ENCODE measurements at regions not wholly inside any gene's neighbourhood (a gene's known extent, or its start where the extent isn't known, plus 50 kb on each side); places are given as distances from the start of the nearest gene placed in this dataset.
"Not testable (repeated sequence)": the region's sequence is repeated elsewhere in the genome, so short reads cannot be mapped to it uniquely, and the experiment has no call there.

- Histone ChIP-seq H3K27ac (no peak overlapping the region), H3K4me3 (no peak overlapping the region), H3K27me3 (no peaks in the 10 kb centered on the region), H3K36me3 (no peaks in the 10 kb centered on the region), H3K9me3 (no peaks in the 10 kb centered on the region), H3K4me1 (no peaks in the 10 kb centered on the region)
- DNase-seq (ENCODE audit: extremely low spot score in 2 of 2), result no peak
- intact Hi-C loops (cut with DNase I), result no loop called here
- TF ChIP-seq CTCF (IDR thresholded peaks at IDR 0.05) (no peak), POLR2A (IDR thresholded peaks at IDR 0.05) (no peak), POLR2AphosphoS5 (IDR thresholded peaks at IDR 0.05; ENCODE audit: insufficient read depth in 1 of 2, low read depth in 1 of 2) (no peak)
Measured at GRCh38 chr5:67842806-67843205, 372.8 kb upstream of the PIK3R1 start.

- H3K9me3 ChIP-seq; H3K4me1 ChIP-seq; H3K27ac ChIP-seq; H3K27me3 ChIP-seq; DNase-seq (ENCODE audit: extremely low spot score in 2 of 2); H3K4me3 ChIP-seq; intact Hi-C loops (cut with DNase I); H3K36me3 ChIP-seq: not testable (repeated sequence)
Measured at GRCh38 chr5:67837225-67837624, 378.3 kb upstream of the PIK3R1 start.

DNA sequence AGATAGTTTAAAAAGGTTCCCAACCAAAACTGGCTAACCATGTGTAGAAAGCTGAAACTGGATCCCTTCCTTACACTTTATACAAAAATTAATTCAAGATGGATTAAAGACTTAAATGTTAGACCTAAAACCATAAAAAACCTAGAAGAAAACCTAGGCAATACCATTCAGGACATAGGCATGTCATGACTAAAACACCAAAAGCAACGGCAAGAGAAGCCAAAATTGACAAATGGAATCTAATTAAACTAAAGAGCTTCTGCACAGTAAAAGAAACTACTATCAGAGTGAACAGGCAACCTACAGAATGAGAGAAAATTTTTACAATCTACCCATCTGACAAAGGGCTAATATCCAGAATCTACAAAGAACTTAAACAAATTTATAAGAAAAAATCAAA lies 379.1 kb upstream of the PIK3R1 start:
- DNase-seq (ENCODE audit: extremely low spot score in 2 of 2); H3K4me3 ChIP-seq; H3K27ac ChIP-seq; H3K4me1 ChIP-seq; H3K36me3 ChIP-seq; intact Hi-C loops (cut with DNase I); H3K27me3 ChIP-seq; H3K9me3 ChIP-seq: not testable (repeated sequence)

DNA sequence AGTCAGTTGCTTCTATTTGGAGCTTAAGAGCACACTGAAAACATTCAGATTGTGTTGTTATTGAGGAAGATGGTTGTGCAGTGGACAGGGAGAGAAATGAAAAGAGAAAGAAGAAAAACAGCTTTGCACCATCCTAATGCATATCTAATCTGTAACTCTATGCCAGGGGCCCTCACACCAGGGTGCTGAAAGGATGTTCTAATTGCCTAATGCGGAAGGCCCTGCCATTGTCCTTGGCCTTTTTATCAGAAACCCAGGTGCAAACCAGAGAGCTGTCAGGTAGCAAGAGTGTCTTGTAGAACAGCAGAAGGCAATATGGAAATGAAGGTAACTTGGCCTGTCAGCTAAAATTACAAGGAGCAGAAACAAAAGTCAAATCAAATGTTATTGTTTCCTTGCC lies 384.5 kb upstream of the PIK3R1 start:
- Histone ChIP-seq H3K27me3 (no peaks in the 10 kb centered on the region), H3K4me3 (no peak overlapping the region), H3K9me3 (no peaks in the 10 kb centered on the region), H3K27ac (no peak overlapping the region), H3K4me1 (no peaks in the 10 kb centered on the region), H3K36me3 (no peaks in the 10 kb centered on the region)
- TF ChIP-seq POLR2A (IDR thresholded peaks at IDR 0.05) (no peak), POLR2AphosphoS5 (IDR thresholded peaks at IDR 0.05; ENCODE audit: insufficient read depth in 1 of 2, low read depth in 1 of 2) (no peak), CTCF (IDR thresholded peaks at IDR 0.05) (no peak)
- no peak for DNase-seq (ENCODE audit: extremely low spot score in 2 of 2)
- intact Hi-C loops (cut with DNase I), result no loop called here

DNA sequence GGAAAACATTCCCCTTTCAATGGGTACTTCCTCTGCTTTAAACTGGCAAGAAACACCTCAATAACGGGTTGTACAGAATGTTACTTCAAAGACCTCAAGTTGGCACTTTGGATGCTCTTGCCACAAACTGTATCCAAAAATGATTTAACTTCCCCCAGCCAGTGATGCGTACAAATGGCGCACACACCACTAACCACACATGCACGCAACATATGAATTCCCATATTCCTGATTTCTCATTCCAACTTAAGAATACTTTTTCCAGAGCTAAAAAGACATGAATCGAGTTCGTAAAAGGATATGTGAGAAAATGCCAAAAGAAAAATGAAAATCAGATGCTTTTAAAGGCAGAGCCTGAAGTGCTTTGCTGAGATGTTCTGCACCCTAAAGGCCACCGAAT lies 388.0 kb upstream of the PIK3R1 start:
- H3K4me1 ChIP-seq, result no peaks in the 10 kb centered on the region

DNA sequence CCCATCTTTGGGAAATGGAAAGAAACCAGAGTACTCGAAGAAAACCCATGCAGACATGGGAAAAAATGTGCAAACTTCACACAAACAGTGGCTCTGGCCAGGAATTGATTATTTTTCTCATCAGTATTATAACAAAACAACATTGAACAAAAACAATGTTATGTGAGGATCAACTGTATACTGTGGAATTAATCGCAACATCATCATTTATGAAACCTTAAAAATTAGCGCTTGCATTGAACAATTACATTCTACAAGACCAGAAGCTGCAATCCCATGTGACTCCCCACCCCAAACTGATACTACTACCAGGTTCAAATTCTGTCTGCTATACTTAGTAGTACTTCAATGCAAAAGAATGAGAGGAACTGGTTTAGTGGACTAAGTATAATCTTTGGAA lies 390.7 kb upstream of the PIK3R1 start:
- H3K4me3 ChIP-seq, result no peak overlapping the region
- H3K4me1 ChIP-seq, result no peaks in the 10 kb centered on the region
- TF ChIP-seq POLR2AphosphoS5 (IDR thresholded peaks at IDR 0.05; ENCODE audit: insufficient read depth in 1 of 2, low read depth in 1 of 2) (no peak), CTCF (IDR thresholded peaks at IDR 0.05) (no peak), POLR2A (IDR thresholded peaks at IDR 0.05) (no peak)
- no peaks in the 10 kb centered on the region for H3K27me3 ChIP-seq
- H3K9me3 ChIP-seq, result no peaks in the 10 kb centered on the region
- H3K27ac ChIP-seq, result no peak overlapping the region
- no peaks in the 10 kb centered on the region for H3K36me3 ChIP-seq
- no peak for DNase-seq (ENCODE audit: extremely low spot score in 2 of 2)
- intact Hi-C loops (cut with DNase I), result no loop called here

More for the DNA sequence above, 388.0 kb upstream of the PIK3R1 start:
- Histone ChIP-seq H3K36me3 (no peaks in the 10 kb centered on the region), H3K27me3 (no peaks in the 10 kb centered on the region), H3K4me3 (no peak overlapping the region), H3K27ac (no peak overlapping the region), H3K9me3 (no peaks in the 10 kb centered on the region)
- intact Hi-C loops (cut with DNase I), result no loop called here
- no peak for DNase-seq (ENCODE audit: extremely low spot score in 2 of 2)
- TF ChIP-seq POLR2A (IDR thresholded peaks at IDR 0.05) (no peak), CTCF (IDR thresholded peaks at IDR 0.05) (no peak), POLR2AphosphoS5 (IDR thresholded peaks at IDR 0.05; ENCODE audit: insufficient read depth in 1 of 2, low read depth in 1 of 2) (no peak)

Measured in vagina (tissue), 2 donors.